Hindlimb muscle (tissue), 1 donor: ENCODE measurements at regions not wholly inside any gene's neighbourhood (a gene's known extent, or its start where the extent isn't known, plus 50 kb on each side); places are given as distances from the start of the nearest gene placed in this dataset.
"Not testable (repeated sequence)": the region's sequence is repeated elsewhere in the genome, so short reads cannot be mapped to it uniquely, and the experiment has no call there.

Experiments
- DNase-seq: peaks from one replicate; pipeline ENCODE4 v3.0.0-alpha.2; 2013

DNA sequence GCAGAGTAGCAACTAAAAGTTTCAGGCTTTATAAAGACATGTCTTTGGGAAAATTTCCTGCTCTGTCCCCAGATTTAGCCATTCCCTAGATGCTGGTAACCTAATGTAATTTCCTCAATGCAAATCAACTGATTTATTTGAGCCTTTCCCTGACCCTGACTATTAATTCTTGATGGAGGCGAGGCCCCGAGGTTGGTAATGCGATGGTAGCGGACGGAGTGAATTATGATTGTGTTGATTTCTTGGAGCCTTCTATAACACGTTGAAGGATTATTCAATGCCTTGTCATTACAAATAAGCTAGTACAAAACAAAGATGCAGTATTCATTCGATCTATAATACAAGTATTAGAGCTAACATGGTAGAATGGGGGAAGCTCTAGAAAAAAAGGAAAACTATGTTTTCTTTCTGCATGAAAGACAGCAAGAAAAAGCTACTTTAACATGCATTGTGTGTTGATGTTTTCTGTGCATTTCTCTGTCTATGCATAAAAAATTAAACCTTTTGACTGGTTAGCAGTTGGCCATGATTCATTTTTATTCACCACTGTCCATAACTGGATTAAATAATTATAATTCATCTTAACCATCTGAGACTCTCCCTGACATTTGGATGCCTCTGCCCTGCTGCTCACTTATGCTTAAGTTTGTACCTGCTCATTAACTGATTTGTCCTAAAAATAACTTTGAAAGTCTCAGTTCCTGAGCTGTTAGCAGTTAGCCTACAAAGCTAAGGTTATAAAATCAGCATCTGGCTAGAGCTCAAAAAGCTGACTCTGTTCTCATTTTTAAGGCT lies 490.2 kb upstream of the NUDT12 start:
- DNase-seq = no peak

DNA sequence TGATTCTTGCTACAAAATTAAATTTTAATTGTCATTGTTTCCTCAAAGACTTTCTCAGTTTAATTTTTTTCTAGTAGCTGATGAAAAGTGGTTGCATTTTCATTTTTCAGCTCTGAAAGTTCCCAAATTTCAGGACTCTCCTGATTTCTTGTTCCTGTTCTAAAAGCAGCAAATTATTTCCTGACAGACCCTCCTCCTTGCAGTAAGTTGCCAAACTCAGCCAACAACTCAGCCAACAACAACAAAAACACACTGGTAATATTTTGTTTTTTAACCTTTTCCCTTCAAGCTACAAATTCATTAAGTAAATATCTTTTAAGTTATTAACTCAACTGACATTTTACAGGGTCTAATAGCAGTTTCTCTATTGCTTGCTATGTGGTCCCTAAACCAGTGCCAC lies 487.8 kb upstream of the NUDT12 start:
- no peak for DNase-seq

DNA sequence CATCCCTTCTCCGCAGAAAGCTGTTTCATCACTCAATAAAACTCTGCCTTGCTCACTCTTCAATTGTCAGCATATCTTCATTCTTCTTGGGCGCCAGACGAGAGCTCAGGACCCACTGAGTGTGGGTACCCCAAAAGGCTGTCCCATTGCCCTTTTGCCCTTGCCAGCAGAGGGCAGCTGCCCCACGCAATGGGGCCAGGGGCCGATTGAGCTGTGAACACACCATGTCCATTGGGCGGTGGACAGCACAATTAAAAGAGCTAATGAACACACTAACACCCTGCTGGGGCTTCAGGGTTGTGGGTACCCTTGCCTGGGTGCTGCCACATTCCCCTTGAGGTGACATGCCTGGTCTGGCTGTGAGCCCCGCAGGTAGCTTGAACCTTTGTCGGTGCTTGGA lies 487.2 kb upstream of the NUDT12 start:
- no peak for DNase-seq

DNA sequence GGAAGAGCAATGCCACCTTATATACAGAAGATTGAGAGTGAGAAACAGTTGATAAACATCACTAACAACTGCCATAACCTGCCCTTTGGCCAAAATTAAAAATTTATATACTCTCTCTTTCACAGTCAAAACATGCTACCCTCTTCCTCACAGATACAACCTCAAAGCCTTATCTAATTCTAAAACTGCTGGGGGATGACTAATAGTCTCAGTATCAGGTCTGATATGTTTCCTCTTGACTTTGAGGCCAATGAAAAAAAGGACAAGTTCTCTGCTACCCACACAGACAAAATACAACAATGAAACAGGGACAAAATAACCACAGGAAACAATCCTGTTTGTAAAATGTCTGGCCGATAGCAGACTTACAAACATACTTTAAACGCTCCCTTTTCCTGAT lies 485.6 kb upstream of the NUDT12 start:
- DNase-seq = no peak

DNA sequence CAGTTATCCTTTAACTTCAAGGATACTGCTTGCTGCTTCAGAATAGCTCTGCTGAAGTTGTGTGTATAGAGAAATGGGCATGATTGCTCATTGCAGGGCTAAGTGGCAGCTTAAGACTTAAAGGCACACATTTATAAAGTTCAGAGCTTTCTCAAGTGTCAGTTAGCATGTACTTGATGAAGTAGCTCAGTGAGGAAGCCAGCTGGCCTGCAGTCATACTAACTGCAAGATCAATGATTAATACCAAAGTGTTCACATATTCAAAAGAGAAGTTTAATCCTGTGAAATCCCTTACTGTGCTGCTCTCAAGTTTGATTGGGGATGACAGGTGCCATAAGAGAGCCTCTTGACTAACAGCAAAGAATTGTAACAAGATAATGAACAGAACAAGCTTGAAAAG lies 483.4 kb upstream of the NUDT12 start:
- no peak for DNase-seq

DNA sequence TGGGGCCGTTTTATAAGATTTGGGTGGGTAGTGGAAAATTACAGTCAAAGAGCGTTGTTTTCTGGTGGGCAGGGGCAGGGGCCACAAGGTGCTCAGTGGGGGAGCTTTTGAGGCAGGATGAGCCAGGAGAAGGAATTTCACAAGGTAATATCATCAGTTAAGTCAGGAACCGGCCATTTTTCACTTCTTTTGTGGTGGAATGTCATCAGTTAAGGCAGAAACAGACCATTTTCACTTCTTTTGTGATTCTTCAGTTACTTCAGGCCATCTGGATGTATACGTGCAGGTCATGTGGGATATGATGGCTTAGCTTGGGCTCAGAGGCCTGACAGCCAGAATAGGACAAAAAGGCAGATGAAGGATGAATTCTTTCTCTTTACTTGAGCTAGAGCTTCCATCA lies 477.3 kb upstream of the NUDT12 start:
- not testable (repeated sequence) for DNase-seq

DNA sequence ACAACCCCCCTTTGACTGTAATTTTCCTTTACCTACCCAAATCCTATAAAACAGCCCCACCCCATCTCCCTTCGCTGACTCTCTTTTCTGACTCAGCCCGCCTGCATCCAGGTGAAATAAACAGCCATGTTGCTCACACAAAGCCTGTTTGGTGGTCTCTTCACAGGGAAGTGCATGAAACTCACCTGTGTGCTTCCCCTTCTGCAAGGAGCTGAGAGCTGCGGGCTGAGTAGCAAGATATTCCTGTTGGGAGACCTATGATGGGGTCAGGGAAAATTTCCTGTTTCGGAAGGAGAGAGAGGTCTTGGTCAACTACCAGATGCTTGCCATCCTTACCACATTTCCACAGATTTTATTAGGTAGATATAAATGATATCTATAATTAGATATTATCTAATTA lies 474.5 kb upstream of the NUDT12 start:
- DNase-seq = not testable (repeated sequence)

DNA sequence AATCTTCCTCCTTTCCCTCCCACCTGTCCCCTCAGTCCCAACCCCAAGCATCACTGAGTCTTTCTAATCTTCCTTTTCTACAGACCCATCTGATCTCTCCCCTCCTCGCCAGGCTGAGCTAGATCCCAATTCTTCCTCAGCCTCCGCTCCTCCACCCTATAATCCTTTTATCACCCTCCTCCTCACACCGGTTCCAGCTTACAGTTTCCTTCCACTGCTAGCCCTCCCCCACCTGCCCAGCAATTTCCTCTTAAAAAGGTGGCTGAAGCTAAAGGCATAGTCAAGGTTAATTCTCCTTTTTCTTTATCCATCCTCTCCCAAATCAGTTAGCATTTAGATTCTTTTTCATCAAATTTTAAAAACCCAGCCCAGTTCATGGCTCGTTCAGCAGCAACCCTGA lies 470.6 kb upstream of the NUDT12 start:
- not testable (repeated sequence) for DNase-seq

DNA sequence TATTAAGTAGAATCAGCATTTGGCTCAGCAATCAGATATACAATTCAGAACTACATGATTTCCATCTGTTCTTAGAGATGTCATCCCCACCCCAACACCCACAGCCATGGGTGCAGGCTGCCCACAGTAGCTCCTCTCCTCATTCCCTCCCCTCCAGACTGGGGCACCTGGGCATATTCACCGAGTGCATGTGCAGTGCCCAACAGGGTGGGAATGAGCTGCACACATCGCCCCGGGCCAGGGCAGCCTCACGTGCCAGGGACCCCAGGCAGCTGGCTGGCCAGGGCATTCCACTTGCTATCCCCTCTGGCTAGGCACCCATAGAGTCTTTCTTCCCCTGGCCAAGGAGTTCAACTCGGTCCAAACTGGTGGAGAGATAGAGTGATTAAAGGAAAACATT lies 461.9 kb upstream of the NUDT12 start:
- DNase-seq = no peak

DNA sequence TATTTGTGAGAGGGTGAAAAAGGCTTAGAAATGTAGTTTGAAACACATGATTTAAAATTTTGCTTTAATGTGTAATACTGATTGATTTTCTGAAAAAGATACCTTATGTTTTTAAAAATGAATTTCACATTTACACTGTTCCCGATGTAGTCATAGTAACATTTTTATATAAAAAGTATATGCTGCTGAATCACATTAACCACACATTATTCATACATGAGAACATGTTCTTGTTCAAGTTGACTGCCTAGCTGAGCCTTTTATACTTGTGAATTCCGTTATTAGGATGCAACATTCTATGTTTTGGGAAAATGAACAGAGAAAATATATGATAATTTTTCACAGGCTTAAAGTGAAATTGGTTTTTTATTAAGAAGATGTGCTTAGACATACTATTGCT lies 461.1 kb upstream of the NUDT12 start:
- DNase-seq = no peak

DNA sequence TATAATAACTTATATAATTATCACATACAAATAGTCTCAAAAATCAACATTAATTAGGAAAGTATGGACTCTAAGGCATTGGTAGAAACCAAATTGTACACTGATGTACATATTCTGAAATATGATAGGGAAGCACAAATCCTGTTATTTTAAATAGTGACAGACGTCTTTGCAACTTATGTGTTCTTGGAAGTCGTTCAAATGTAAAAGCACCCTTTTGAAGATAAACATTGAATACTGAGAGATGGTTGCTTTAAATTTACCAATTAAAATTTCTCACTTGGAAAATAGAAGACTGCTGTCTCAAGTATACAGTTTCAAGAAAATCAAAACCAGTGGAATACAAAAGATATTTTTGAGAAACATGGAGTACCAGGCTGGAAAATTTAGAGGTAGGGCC lies 457.4 kb upstream of the NUDT12 start:
- no peak for DNase-seq

DNA sequence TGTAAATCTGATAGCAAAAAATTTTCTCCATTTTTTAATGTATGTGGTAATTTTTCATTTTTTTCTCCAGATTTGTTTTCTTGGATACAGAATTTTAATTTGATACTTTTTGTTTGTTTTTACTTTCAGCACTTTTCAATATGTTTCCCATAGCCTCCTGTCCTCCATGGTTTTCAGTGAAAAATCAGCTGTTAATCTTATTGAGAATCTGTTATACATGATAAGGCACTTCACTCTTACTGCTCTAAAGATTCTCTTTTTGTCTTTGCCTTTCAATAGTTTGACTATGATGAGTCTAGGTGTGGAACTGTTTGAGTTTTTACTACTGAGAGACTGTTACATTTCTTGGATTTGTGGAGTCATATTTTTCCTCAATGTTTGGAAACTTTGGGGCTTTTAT lies 455.7 kb upstream of the NUDT12 start:
- no peak for DNase-seq

DNA sequence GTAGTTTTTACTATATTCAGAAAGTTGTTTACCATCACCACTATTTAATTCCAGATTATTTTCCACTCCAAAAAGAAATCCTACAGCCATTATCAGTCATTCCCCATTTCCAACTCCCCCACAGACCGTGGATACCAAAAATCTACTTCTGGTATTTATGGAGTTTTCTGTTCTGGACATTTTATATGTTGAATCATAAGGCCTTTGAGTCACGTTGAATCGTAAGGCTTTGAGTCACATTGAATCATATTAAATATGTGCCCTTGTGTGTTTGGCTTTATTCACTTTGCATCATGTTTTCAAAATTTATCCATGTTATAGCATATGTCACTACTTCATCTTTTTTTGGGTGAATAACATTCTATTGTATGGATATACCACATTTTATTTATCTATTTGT lies 454.1 kb upstream of the NUDT12 start:
- no peak for DNase-seq

DNA sequence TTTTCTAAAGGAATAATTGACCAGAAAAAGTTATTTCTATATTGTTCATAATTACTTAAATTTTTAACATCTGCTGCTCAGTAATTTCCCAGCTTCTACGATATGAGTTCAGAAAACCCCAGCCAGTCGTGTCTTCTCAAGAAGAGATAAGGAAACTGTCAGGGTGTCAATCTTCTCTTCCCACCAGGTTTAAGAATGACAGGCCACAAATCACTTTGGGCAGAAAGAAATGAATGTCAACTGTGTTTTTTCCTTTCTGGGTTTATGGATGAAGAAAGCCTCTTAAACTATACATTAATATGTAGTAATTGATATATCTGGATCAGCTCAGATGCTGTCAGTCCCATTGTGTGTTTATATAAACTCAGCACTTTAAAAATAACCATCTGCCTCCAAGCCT lies 453.2 kb upstream of the NUDT12 start:
- no peak for DNase-seq

DNA sequence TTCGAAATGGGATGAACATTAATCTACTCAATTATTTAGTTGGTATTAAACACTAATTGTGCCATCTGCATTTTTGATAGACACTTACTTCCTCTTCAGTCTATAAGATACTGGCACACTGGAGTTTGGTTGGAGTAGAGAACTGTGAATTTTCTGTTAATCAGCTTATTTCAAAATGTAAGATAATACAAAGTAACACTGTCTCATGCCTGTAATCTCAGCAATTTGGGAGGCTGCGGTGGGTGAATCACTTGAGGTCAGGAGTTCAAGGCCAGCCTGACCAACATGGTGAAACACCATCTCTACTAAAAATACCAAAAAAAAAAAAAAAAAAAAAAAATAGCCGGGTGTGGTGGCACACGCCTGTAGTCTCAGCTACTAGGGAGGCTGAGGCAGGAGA lies 440.2 kb upstream of the NUDT12 start:
- DNase-seq = not testable (repeated sequence)

DNA sequence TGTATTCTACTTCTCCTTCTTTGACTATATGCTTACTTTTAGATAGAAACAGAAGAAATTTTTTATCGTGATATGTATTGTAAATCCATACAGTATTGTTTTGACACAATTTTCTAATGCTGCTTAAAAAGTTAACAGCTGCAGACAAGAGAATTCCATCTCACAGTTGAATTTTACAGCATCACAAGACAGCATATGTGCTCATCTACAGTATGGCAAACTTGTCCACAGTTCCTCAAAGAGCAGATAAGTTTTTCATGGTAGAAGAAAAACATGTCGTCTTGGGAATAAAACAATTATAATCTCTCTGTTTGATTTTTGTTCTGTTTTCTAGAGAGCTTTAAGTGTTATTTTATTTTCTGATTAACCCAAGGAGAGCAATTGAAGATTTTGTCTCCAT lies 438.5 kb upstream of the NUDT12 start:
- no peak for DNase-seq

DNA sequence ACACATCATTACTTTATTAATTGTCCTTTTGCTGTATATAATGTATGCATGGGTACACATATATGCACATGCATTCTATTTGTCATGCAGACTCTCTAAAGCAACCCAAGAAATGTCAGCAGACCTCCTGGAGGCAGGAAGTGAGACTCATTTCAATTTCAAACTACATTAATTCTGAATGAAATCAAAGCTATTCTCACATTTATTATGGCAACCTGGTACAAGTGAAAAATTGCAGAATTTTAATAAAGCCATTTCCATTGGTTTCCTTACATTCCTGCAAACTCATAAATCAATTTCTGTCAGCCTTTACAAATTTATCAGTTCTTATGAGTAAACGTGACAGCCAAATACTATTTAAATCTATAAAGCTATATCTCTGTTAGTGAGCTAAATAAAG lies 430.4 kb upstream of the NUDT12 start:
- no peak for DNase-seq

DNA sequence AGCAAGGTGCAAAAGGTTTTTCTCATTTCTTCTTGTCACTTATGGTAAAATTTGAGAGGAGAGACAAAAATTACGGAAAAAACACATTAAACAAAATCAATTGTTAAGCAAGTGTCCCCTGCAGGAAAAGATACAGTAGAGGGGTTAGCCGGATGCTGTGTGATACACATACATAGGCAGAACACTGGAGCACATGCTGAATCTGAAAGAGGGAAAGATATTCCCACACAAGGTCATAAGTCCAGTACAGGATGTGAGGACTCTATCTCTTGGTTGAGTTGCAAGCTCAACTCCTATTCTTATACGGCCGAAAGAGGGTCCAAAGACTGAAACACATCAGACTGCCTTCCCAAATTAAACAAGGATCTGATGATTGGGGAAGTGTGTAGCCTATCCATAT lies 427.5 kb upstream of the NUDT12 start:
- no peak for DNase-seq

DNA sequence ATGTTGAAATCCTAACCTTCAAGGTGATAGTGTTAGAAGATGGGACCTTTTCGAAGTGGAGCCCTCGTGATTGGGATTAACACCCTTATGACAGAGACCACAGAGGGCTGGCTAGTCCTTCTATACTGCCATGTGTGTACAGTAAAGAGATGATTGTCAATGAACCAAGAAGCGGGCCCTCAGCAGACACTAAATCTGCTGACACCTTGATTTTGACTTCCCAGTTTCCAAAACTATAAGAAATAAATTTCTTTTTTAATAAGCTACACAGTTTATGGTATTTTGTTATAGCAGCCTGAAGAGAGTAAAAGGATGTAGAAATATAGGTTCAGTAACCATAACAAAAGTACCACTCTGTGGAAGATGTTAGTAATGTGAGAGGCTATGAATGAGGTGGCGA lies 419.0 kb upstream of the NUDT12 start:
- DNase-seq = no peak

DNA sequence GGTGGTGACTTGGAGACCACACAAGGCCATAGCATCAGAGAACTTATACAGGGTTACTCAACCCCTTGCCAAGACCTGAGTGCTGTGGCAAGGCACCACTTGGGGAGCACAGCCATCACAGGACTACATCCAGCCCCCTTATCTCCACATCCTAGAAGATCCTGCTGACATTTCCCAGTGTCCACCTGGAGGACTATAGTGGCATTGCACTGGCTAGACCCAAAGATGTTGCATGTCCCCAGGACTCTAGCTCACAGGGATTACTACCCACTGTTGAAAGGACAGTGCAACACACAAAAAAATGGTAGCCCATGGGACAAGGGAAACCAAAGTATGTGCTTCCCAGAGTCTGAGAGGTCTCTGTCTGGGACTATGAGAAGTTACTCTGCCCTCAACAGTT lies 411.1 kb upstream of the NUDT12 start:
- no peak for DNase-seq

DNA sequence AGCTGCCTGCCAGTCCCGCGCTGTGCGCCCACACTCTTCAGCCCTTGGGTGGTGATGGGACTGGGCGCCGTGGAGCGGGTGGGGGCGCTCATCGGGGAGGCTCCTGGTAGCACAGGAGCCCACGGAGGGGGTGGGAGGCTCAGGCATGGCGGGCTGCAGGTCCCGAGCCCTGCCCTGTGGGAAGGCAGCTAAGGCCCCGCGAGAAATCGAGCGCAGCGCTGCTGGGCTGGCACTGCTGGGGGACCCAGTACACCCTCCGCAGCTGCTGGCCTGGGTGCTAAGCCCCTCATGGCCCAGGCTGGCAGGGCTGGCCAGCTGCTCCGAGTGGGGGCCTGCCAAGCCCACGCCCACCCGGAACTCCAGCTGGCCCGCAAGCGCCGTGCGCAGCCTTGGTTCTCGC lies 403.7 kb upstream of the NUDT12 start:
- DNase-seq = not testable (repeated sequence)

DNA sequence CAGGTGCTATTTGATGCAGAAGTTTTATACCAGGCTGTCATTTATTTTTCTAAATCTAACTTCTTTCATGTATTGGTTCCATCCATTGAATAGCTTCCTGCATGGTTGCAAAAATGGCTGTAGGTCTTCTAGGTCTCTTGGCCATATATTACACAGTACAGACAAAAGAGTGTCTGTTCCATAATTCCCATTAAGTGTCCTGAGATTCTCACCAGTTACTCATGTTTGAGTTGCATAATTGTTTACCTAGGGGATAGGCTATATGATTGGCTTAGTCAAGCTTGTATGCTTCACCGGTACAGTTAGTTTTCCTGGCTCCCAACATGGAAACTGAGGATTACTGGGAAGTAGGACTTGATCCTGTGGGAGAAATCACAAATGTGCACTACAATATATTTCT lies 399.4 kb upstream of the NUDT12 start:
- DNase-seq = no peak

DNA sequence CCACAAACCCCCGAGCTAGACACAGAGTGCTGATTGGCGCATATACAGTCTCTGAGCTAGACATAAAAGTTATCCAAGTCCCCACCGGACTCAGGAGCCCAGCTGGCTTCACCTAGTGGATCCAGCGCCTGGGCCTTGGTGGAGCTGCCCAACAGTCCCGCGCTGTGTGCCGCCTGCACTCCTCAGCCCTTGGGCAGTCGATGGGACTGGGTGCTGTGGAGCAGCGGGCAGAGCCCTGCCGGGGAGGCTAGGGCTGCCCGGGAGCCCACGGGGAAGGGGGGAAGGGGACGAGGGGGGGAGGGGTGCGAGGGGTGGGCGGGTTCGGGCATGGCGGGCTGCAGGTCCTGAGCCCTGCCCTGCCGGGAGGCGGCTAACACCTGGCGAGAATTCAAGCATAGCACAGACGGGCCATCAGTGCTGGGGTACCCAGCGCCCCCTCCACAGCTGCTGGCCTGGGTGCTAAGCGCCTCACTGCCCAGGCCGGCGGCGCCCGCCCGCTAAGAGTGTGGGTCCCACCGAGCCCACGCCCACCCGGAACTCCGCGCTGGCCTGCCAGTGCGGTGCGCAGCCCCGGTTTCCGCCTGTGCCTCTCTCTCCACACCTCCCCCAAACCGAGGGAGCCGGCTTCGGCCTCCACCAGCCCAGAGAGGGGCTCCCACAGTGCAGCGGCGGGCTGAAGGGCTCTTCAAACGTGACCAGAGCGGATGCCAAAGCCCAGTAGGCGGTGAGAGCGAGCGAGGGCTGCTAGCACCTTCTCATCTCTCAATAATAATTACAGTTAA lies 391.2 kb upstream of the NUDT12 start:
- no peak for DNase-seq

DNA sequence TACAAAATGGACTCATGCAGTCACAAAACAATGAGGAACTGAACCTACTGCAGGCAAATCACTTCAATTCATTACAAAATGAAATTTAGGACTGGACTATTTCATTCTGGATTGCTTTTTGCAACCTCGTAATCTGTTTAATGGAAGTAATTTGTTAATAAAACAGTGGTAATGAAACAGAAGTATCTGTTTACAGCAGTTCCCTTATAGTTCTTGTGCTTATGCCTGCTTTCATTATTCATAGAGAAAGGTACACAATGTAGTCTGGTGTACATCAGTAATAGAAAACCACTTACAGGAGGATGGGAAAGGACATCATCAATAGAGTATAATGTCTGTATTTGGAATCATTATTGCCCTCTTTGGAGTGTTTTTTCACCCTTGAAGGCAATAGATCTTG lies 389.2 kb upstream of the NUDT12 start:
- DNase-seq = no peak
